ENCODE measurements at regions not wholly inside any gene's neighbourhood (a gene's known extent, or its start where the extent isn't known, plus 50 kb on each side); places are given as distances from the start of the nearest gene placed in this dataset.

DNA sequence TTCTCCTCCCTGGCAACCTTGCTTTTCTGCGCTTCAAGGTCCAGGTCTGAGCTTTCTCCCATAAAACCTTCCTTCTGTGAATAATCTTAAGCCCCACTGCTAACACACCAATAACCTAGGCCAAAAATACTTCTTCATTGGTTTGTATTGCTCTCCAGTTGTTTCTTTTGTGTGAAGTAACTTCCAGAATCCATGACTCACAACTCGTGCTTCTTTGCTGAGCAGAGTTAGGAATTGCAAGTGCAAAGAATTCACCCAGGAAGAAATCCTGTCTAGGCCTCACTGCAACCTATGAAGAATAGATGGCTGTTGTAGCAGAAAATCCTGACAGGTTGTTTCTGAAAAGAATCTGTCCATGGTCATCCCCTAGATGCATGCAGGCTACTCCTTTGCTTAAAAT, 295.7 kb downstream of the MED10 start:
- TF ChIP-seq, protein P1, sequence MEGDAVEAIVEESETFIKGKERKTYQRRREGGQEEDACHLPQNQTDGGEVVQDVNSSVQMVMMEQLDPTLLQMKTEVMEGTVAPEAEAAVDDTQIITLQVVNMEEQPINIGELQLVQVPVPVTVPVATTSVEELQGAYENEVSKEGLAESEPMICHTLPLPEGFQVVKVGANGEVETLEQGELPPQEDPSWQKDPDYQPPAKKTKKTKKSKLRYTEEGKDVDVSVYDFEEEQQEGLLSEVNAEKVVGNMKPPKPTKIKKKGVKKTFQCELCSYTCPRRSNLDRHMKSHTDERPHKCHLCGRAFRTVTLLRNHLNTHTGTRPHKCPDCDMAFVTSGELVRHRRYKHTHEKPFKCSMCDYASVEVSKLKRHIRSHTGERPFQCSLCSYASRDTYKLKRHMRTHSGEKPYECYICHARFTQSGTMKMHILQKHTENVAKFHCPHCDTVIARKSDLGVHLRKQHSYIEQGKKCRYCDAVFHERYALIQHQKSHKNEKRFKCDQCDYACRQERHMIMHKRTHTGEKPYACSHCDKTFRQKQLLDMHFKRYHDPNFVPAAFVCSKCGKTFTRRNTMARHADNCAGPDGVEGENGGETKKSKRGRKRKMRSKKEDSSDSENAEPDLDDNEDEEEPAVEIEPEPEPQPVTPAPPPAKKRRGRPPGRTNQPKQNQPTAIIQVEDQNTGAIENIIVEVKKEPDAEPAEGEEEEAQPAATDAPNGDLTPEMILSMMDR (IDR thresholded peaks at IDR 0.05), result no peak
- ATAC-seq, result no peak
- intact Hi-C loops (cut with DNase I), result no loop called here

DNA sequence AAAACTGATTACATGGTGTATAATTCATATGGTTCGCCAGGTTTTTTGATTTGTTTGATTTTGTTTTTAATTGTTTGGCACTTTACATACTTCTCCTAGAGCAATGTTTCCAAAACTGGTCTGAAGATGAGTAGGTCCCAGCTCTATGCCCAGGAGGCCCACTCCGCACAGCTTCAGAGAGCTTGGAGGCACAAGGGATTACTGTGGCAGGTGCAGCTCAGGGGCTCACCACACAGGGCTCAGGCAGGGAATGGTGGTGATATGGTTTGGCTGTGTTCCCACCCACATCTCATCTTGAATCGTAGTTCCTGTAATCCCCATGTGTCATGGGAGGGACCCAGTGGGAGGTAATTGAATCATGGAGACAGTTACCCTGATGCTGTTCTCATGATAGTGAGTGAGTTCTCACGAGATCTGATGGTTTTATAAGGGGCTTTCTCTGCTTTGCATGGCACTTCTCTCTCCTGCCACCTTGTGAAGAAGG, 296.6 kb downstream of the MED10 start:
- H3K4me1 ChIP-seq, result no peaks in the 10 kb centered on the region
- H3K36me3 ChIP-seq, result no peaks in the 10 kb centered on the region
- H3K4me3 ChIP-seq, result no peak overlapping the region
- DNase-seq (no peak), ATAC-seq (no peak)
- no peaks in the 10 kb centered on the region for H3K27me3 ChIP-seq (ENCODE audit: low read depth)
- TF ChIP-seq, protein P1 (IDR thresholded peaks at IDR 0.05), result no peak
- intact Hi-C loops (cut with DNase I), result no loop called here
- no peaks in the 10 kb centered on the region for H3K9me3 ChIP-seq
- H3K27ac ChIP-seq, result no peak overlapping the region

More for the DNA sequence above, 295.7 kb downstream of the MED10 start:
- Histone ChIP-seq H3K27ac (no peak overlapping the region), H3K4me3 (no peak overlapping the region), H3K27me3 (ENCODE audit: low read depth) (no peaks in the 10 kb centered on the region), H3K9me3 (no peaks in the 10 kb centered on the region), H3K4me1 (no peaks in the 10 kb centered on the region), H3K36me3 (no peaks in the 10 kb centered on the region)
- no peak for DNase-seq

DNA sequence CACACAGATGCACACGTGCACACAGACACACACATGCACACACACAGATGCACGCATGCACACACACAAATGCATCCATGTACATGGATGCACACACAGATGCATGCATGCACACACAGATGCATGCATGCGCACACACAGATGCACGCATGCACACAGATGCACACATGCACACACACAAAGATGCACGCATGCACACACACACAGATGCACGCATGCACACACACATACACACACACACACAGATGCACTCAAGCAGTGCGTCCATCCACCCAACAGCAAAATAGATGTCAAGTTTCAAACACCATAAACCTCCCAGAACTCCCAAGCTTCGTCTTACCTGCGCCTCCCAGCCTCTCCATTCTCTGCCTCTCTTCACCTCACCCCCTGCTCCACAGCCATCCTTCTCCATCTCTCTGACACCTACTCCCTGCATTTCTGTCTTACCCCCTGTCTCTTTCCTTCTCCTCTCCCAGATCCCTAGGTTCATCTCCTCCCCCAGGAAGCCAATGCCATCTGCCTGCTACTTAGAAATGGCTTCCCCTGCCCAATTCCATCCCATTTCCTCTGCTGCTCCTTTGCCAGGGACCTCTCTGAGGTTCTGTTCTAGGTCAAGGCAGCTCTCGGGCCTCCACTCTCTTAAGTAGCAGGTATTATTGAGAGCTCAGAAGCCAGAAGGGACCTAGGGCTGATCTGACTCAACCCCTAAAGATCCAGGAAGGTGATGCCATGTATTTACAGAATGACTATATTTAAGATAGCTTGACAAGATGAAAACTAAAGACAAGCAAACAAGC, 297.2 kb downstream of the MED10 start:
- TF ChIP-seq, protein P1 (IDR thresholded peaks at IDR 0.05), result no peak
- ATAC-seq, result peak in 1 of 2 donors; percentile 11
- H3K4me3 ChIP-seq, result no peak overlapping the region
- H3K36me3 ChIP-seq, result no peaks in the 10 kb centered on the region
- H3K4me1 ChIP-seq, result no peaks in the 10 kb centered on the region
- H3K27me3 ChIP-seq (ENCODE audit: low read depth), result no peaks in the 10 kb centered on the region
- DNase-seq, result no peak
- H3K27ac ChIP-seq, result no peak overlapping the region
- no peaks in the 10 kb centered on the region for H3K9me3 ChIP-seq
- intact Hi-C loops (cut with DNase I), result no loop called here

DNA sequence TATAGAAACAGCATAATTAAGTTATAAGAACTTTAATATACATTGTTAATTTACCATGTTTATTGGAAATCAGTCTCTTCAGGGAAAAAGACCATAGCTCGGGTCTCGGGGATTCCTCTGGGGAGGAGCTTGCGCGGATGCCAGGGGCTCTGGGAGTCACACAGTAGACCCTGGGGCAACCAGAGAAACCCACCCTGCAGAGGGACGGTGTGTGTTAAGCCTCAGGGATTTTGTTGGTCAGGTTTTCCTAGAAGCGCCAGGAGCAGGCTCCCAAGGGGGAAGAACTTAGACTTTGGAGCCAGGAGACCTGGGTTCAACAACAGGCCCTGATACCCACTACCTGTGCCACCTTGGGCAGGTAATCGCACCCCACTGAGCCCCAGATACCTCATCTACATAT, 297.9 kb downstream of the MED10 start:
- no peaks in the 10 kb centered on the region for H3K27me3 ChIP-seq (ENCODE audit: low read depth)
- no peaks in the 10 kb centered on the region for H3K9me3 ChIP-seq
- intact Hi-C loops (cut with DNase I), result no loop called here
- no peak for DNase-seq
- H3K36me3 ChIP-seq, result no peaks in the 10 kb centered on the region
- no peaks in the 10 kb centered on the region for H3K4me1 ChIP-seq
- TF ChIP-seq, protein P1 (IDR thresholded peaks at IDR 0.05), result no peak
- no peak for ATAC-seq
- H3K4me3 ChIP-seq, result no peak overlapping the region
- no peak overlapping the region for H3K27ac ChIP-seq

DNA sequence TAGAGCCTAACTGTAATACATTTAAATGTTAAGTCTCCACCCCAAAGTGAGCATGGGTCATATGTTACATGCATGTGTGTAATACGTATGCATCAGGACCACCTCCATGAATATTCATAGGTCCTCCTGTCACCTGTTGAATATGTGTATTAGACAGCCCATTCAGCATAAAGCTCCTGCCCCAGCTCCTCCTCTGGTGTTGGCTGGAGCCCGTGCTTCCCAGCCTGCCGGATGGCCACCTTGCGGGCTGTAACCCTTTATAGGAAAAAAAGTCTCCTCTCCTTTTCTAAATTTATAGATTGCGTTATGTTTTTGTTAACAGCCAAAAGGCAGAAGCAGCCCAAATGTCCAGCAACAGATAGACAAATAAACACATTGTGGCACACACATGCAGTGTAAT, 299.5 kb downstream of the MED10 start:
- H3K9me3 ChIP-seq, result no peaks in the 10 kb centered on the region
- TF ChIP-seq, protein P1 (IDR thresholded peaks at IDR 0.05), result no peak
- no peaks in the 10 kb centered on the region for H3K27me3 ChIP-seq (ENCODE audit: low read depth)
- intact Hi-C loops (cut with DNase I), result no loop called here
- no peak overlapping the region for H3K27ac ChIP-seq
- no peak for DNase-seq
- no peaks in the 10 kb centered on the region for H3K4me1 ChIP-seq
- H3K4me3 ChIP-seq, result no peak overlapping the region
- H3K36me3 ChIP-seq, result no peaks in the 10 kb centered on the region
- no peak for ATAC-seq

Measured in lower lobe of right lung (tissue), 2 donors.